D721Med (cell line): ENCODE measurements at regions not wholly inside any gene's neighbourhood (a gene's known extent, or its start where the extent isn't known, plus 50 kb on each side); places are given as distances from the start of the nearest gene placed in this dataset.

Experiments used
- DNase-seq: peaks from one replicate; pipeline ENCODE4 v3.0.0; 2011; ENCODE audit warnings: low spot score; ENCODE audit not compliant: insufficient read length
- FAIRE-seq: peaks from 2 replicates; lab custom pipeline; 2011; peaks lifted over from hg19 to GRCh38; lab: Jason Lieb, UNC
- TF ChIP-seq, protein P1 (sequence below): IDR thresholded peaks from 2 replicates; pipeline ENCODE4 v1.5.1; 2012; ENCODE audit warnings: mild to moderate bottlenecking, control low read depth; ENCODE audit not compliant: insufficient read depth; ENCODE audit errors: missing control alignments

- TF ChIP-seq, protein P1, sequence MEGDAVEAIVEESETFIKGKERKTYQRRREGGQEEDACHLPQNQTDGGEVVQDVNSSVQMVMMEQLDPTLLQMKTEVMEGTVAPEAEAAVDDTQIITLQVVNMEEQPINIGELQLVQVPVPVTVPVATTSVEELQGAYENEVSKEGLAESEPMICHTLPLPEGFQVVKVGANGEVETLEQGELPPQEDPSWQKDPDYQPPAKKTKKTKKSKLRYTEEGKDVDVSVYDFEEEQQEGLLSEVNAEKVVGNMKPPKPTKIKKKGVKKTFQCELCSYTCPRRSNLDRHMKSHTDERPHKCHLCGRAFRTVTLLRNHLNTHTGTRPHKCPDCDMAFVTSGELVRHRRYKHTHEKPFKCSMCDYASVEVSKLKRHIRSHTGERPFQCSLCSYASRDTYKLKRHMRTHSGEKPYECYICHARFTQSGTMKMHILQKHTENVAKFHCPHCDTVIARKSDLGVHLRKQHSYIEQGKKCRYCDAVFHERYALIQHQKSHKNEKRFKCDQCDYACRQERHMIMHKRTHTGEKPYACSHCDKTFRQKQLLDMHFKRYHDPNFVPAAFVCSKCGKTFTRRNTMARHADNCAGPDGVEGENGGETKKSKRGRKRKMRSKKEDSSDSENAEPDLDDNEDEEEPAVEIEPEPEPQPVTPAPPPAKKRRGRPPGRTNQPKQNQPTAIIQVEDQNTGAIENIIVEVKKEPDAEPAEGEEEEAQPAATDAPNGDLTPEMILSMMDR: no peak
- DNase-seq: no peak
- no peak for FAIRE-seq
These were observed 433.4 kb downstream of the DTWD2 start for GRCh38 chr5:118554981-118555380.

GRCh38 chr5:118554241-118554640 is 434.1 kb downstream of the DTWD2 start:
- FAIRE-seq (no peak), DNase-seq (no peak)
- TF ChIP-seq, protein P1: no peak

DNA sequence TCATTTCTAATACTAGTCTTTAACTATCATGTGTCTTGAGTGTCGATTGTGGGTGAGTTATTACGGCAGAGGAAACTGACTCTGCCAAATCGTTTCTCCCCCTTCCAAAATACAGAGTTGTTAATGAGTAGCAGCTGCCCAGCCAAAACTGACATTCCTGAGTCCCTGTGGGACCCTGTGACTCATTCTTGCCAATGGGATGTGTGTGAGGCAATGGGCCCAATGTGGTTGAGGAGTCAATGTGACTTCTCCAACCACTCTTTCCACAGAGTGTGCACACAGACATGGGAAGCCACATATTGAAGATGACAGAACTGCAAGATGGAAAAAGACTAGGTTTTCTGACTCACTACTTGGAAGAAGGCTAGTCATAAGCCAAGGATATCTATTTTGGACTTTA is 434.7 kb downstream of the DTWD2 start:
- TF ChIP-seq, protein P1: no peak
- FAIRE-seq: no peak
- no peak for DNase-seq

DNA sequence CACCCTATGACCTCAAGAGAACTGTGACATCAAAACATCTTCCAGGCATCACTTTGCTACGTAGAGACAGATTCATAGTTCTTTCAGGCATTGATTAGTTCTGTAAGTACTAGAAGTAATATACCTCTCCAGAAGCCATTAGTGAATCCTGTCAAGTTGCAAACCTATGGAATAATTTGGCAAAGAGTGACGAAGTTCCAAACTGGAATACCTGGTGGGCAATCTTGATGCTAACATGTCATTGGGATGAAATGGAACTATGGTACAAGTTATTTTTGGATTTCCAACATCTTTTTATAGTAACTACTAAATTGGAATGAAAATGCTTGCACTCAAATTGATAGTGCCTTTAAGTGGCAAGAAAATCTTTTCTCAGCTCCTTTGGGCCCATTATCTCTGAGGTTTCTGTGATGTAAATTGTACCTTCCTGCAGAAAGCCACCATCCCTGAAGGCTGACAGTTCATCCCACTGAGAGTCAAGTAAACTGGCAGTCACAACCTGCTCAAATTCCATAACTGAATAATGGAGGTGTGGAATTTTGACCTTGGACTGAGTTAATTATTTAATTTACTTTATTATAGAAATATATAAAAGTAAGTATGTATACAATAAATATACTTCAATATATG is 435.5 kb downstream of the DTWD2 start:
- no peak for FAIRE-seq
- TF ChIP-seq, protein P1: no peak
- DNase-seq: no peak

DNA sequence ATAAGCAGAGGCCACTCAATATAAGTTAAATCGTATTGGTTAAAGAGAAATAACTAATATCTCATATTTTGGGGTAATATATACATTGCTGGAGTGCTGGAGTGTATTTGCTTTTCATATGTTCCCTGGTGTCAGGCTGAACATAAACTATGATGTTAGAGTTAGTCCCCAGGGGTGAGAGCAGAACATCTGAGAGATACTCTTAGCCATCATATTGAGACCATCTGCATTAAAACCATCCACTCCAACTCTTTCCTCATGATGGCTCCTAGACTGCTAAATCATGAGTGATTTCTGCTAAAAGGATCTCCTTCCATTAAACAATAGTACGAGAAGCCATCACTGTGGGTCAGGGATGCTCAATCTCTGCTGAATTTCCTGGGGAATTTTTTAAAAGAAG is 436.2 kb downstream of the DTWD2 start:
- TF ChIP-seq, protein P1: no peak
- no peak for DNase-seq
- no peak for FAIRE-seq

DNA sequence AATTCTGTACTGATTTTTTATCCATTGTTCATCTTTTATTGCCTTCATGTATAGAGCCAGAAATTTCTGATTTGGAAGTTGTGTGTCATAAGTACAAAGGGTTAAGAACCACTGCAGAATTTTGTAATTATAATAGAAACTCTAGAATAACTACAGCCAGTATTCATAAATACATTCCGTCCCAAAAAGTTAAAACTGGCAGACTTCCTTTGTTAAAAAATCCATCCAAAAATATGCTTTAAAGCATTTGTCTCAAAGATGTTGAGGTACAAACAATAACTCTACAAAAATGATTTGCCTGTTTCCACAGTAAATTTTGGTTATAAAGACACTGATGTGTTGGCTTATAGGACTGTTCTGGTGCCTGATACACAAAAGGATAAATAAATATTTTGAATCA is 436.6 kb downstream of the DTWD2 start:
- no peak for DNase-seq
- TF ChIP-seq, protein P1: no peak
- peak; percentile 41 for FAIRE-seq

DNA sequence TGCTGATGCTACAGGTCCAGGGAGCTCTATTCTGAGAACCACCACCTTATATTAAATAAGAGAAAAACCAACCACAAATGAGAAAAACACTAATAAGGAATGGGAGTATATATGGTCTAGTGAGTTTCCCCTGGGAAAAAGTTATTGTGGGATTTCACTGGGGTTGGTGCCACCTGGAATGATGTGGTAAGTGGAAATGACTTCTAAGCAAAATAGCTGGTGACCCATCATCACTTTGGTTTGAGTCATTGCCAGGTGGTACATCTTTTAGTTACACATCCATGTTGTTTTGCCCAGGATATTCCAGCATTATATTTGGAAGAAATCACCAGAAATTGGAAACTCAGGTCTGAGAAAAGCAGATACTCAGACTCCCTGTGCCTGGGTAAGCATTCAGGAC is 437.3 kb downstream of the DTWD2 start:
- no peak for FAIRE-seq
- DNase-seq: no peak
- TF ChIP-seq, protein P1: no peak
